Cardiac fibroblast (primary cell): ENCODE measurements at regions not wholly inside any gene's neighbourhood (a gene's known extent, or its start where the extent isn't known, plus 50 kb on each side); places are given as distances from the start of the nearest gene placed in this dataset.

Source experiments
- DNase-seq, 2 donors: peaks; one replicate each; pipeline versions ENCODE4 v3.0.0 to v3.0.0-alpha.2; 2010; ENCODE audit warnings: low read depth in 2 of 2
- H3K4me3 ChIP-seq, 2 donors: replicated peaks in 1 of 2; 1 replicate in 1 of 2; 2 replicates in 1 of 2; pipeline ENCODE4 v1.5.1; 2011; ENCODE audit warnings: low read depth in 2 of 2, low read length in 2 of 2, mild to moderate bottlenecking in 2 of 2, moderate library complexity in 1 of 2
- CTCF ChIP-seq: IDR thresholded peaks from one replicate; pipeline ENCODE4 v1.5.1; 2011; ENCODE audit warnings: low read depth, mild to moderate bottlenecking, low read length, inconsistent platforms

GRCh38 chr2:101545950-101546349 lies 71.0 kb upstream of the RFX8 start:
- DNase-seq, result no peak
- H3K4me3 ChIP-seq, result no peak overlapping the region
- TF ChIP-seq CTCF, result no peak

- DNase-seq, result peak; percentile 80 to 89
- TF ChIP-seq CTCF, result no peak
- no peak overlapping the region for H3K4me3 ChIP-seq
These were observed 65.6 kb upstream of the RFX8 start for GRCh38 chr2:101540518-101540917.

- no peak for TF ChIP-seq CTCF
- DNase-seq, result no peak
- no peak overlapping the region for H3K4me3 ChIP-seq
These were observed 63.2 kb upstream of the RFX8 start for GRCh38 chr2:101538076-101538475.

- TF ChIP-seq CTCF, result no peak
- no peak overlapping the region for H3K4me3 ChIP-seq
- DNase-seq, result no peak
These were observed 59.3 kb upstream of the RFX8 start for GRCh38 chr2:101534149-101534611.

- no peak overlapping the region for H3K4me3 ChIP-seq
- TF ChIP-seq CTCF, result no peak
- no peak for DNase-seq
These were observed 58.7 kb upstream of the RFX8 start for GRCh38 chr2:101533561-101534148.

- no peak for TF ChIP-seq CTCF
- DNase-seq, result no peak
- no peak overlapping the region for H3K4me3 ChIP-seq
These were observed 53.6 kb upstream of the RFX8 start for GRCh38 chr2:101528501-101528900.

GRCh38 chr2:101524806-101525430 lies 50.0 kb upstream of the RFX8 start:
- no peak overlapping the region for H3K4me3 ChIP-seq
- TF ChIP-seq CTCF, result no peak
- peak in 1 of 2 donors; percentile 52 for DNase-seq
